SK-N-MC (cell line): ENCODE measurements at regions not wholly inside any gene's neighbourhood (a gene's known extent, or its start where the extent isn't known, plus 50 kb on each side); places are given as distances from the start of the nearest gene placed in this dataset.
"Not testable (repeated sequence)": the region's sequence is repeated elsewhere in the genome, so short reads cannot be mapped to it uniquely, and the experiment has no call there.

Experiments used
- EZH2 ChIP-seq: fragments of 200-600 bp; sonication (generic); IDR thresholded peaks from one replicate; pipeline ENCODE4 v1.6.1; 2017; ENCODE audit warnings: antibody characterized with exemption
- POLR2AphosphoS5 ChIP-seq: IDR thresholded peaks from 2 replicates; pipeline ENCODE4 v1.6.1; 2012; ENCODE audit warnings: mild to moderate bottlenecking, low read depth, low read length, borderline replicate concordance

GRCh38 chr3:125840465-125840864 is 128.5 kb upstream of the ROPN1B start:
- TF ChIP-seq EZH2, POLR2AphosphoS5: not testable (repeated sequence)
